ENCODE measurements at regions not wholly inside any gene's neighbourhood (a gene's known extent, or its start where the extent isn't known, plus 50 kb on each side); places are given as distances from the start of the nearest gene placed in this dataset.

GRCh38 chr5:20528471-20528870, 540.5 kb upstream of the CDH18 start:
- TF ChIP-seq CTCF (IDR thresholded peaks at IDR 0.05) (no peak), POLR2AphosphoS5 (IDR thresholded peaks at IDR 0.05) (no peak)
